ENCODE measurements at regions not wholly inside any gene's neighbourhood (a gene's known extent, or its start where the extent isn't known, plus 50 kb on each side); places are given as distances from the start of the nearest gene placed in this dataset.

DNA sequence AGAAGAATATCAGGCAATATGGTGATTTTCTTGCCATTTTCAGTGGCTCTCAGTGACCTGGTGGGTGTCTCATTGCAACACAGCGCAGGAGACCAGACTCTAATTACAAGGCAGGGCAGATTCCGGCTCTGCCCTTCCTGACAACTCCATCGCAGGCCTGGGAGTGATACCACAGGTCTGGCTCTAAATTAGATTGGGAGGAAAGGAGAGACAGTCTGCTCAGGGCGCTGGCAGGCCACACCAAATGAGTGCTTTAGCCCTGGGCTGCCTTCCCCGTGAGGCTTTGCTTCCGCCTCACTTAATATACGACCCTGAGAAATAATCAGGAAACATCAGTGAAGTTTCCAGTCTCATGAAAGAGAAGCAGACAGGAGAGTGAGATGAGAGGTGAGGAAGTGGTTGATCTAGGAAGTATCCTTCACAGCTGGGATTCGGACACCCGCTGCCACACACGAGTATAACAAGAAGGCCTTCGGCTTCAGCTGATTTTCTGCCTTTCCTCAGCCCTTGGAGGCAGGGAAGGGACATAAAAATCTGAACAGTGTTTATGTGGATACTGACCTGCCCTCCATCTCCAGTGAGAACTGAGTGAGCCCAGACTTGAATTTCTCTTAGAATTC is 73.7 kb upstream of the PROK2 start:
- peaks cover 21% of the 10 kb centered on the region for H3K9me3 Mint-ChIP-seq

More for the DNA sequence above, 73.7 kb upstream of the PROK2 start:
- H3K36me3 ChIP-seq (ENCODE audit: insufficient read depth): no peaks in the 10 kb centered on the region; the same call in 1 of the 2 replicates
- no peak overlapping the region for H3K4me3 Mint-ChIP-seq
- H3K79me2 ChIP-seq (replicated peaks; ENCODE audit: insufficient read depth): no peaks in the 10 kb centered on the region
- no peak for TF ChIP-seq NANOG (IDR thresholded peaks at IDR 0.05; ENCODE audit: borderline replicate concordance)
- no peak for TF ChIP-seq STAT1 (IDR thresholded peaks at IDR 0.05; ENCODE audit: unreplicated experiment)
- TF ChIP-seq, protein P1, sequence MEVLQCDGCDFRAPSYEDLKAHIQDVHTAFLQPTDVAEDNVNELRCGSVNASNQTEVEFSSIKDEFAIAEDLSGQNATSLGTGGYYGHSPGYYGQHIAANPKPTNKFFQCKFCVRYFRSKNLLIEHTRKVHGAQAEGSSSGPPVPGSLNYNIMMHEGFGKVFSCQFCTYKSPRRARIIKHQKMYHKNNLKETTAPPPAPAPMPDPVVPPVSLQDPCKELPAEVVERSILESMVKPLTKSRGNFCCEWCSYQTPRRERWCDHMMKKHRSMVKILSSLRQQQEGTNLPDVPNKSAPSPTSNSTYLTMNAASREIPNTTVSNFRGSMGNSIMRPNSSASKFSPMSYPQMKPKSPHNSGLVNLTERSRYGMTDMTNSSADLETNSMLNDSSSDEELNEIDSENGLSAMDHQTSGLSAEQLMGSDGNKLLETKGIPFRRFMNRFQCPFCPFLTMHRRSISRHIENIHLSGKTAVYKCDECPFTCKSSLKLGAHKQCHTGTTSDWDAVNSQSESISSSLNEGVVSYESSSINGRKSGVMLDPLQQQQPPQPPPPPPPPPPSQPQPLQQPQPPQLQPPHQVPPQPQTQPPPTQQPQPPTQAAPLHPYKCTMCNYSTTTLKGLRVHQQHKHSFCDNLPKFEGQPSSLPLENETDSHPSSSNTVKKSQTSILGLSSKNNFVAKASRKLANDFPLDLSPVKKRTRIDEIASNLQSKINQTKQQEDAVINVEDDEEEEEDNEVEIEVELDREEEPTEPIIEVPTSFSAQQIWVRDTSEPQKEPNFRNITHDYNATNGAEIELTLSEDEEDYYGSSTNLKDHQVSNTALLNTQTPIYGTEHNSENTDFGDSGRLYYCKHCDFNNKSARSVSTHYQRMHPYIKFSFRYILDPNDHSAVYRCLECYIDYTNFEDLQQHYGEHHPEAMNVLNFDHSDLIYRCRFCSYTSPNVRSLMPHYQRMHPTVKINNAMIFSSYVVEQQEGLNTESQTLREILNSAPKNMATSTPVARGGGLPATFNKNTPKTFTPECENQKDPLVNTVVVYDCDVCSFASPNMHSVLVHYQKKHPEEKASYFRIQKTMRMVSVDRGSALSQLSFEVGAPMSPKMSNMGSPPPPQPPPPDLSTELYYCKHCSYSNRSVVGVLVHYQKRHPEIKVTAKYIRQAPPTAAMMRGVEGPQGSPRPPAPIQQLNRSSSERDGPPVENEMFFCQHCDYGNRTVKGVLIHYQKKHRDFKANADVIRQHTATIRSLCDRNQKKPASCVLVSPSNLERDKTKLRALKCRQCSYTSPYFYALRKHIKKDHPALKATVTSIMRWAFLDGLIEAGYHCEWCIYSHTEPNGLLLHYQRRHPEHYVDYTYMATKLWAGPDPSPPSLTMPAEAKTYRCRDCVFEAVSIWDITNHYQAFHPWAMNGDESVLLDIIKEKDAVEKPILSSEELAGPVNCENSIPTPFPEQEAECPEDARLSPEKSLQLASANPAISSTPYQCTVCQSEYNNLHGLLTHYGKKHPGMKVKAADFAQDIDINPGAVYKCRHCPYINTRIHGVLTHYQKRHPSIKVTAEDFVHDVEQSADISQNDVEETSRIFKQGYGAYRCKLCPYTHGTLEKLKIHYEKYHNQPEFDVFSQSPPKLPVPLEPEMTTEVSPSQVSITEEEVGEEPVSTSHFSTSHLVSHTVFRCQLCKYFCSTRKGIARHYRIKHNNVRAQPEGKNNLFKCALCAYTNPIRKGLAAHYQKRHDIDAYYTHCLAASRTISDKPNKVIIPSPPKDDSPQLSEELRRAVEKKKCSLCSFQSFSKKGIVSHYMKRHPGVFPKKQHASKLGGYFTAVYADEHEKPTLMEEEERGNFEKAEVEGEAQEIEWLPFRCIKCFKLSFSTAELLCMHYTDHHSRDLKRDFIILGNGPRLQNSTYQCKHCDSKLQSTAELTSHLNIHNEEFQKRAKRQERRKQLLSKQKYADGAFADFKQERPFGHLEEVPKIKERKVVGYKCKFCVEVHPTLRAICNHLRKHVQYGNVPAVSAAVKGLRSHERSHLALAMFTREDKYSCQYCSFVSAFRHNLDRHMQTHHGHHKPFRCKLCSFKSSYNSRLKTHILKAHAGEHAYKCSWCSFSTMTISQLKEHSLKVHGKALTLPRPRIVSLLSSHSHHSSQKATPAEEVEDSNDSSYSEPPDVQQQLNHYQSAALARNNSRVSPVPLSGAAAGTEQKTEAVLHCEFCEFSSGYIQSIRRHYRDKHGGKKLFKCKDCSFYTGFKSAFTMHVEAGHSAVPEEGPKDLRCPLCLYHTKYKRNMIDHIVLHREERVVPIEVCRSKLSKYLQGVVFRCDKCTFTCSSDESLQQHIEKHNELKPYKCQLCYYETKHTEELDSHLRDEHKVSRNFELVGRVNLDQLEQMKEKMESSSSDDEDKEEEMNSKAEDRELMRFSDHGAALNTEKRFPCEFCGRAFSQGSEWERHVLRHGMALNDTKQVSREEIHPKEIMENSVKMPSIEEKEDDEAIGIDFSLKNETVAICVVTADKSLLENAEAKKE (CRISPR knock-in tag; IDR thresholded peaks at IDR 0.05): no peak
- no peak for TF ChIP-seq ZNF114 (CRISPR knock-in tag; IDR thresholded peaks at IDR 0.05)
- TF ChIP-seq EZH2phosphoT487 (IDR thresholded peaks at IDR 0.05; ENCODE audit: unreplicated experiment): no peak
- no peak for TF ChIP-seq ZNF331 (CRISPR knock-in tag; IDR thresholded peaks at IDR 0.05; ENCODE audit: low read depth)
- TF ChIP-seq, protein P2, sequence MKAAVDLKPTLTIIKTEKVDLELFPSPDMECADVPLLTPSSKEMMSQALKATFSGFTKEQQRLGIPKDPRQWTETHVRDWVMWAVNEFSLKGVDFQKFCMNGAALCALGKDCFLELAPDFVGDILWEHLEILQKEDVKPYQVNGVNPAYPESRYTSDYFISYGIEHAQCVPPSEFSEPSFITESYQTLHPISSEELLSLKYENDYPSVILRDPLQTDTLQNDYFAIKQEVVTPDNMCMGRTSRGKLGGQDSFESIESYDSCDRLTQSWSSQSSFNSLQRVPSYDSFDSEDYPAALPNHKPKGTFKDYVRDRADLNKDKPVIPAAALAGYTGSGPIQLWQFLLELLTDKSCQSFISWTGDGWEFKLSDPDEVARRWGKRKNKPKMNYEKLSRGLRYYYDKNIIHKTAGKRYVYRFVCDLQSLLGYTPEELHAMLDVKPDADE (IDR thresholded peaks at IDR 0.05): no peak
- no peak for TF ChIP-seq POLR2AphosphoS5 (IDR thresholded peaks at IDR 0.05; ENCODE audit: low read depth)
- TF ChIP-seq, protein P3, sequence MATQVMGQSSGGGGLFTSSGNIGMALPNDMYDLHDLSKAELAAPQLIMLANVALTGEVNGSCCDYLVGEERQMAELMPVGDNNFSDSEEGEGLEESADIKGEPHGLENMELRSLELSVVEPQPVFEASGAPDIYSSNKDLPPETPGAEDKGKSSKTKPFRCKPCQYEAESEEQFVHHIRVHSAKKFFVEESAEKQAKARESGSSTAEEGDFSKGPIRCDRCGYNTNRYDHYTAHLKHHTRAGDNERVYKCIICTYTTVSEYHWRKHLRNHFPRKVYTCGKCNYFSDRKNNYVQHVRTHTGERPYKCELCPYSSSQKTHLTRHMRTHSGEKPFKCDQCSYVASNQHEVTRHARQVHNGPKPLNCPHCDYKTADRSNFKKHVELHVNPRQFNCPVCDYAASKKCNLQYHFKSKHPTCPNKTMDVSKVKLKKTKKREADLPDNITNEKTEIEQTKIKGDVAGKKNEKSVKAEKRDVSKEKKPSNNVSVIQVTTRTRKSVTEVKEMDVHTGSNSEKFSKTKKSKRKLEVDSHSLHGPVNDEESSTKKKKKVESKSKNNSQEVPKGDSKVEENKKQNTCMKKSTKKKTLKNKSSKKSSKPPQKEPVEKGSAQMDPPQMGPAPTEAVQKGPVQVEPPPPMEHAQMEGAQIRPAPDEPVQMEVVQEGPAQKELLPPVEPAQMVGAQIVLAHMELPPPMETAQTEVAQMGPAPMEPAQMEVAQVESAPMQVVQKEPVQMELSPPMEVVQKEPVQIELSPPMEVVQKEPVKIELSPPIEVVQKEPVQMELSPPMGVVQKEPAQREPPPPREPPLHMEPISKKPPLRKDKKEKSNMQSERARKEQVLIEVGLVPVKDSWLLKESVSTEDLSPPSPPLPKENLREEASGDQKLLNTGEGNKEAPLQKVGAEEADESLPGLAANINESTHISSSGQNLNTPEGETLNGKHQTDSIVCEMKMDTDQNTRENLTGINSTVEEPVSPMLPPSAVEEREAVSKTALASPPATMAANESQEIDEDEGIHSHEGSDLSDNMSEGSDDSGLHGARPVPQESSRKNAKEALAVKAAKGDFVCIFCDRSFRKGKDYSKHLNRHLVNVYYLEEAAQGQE (IDR thresholded peaks at IDR 0.05; ENCODE audit: unreplicated experiment): no peak
- TF ChIP-seq, protein P4, sequence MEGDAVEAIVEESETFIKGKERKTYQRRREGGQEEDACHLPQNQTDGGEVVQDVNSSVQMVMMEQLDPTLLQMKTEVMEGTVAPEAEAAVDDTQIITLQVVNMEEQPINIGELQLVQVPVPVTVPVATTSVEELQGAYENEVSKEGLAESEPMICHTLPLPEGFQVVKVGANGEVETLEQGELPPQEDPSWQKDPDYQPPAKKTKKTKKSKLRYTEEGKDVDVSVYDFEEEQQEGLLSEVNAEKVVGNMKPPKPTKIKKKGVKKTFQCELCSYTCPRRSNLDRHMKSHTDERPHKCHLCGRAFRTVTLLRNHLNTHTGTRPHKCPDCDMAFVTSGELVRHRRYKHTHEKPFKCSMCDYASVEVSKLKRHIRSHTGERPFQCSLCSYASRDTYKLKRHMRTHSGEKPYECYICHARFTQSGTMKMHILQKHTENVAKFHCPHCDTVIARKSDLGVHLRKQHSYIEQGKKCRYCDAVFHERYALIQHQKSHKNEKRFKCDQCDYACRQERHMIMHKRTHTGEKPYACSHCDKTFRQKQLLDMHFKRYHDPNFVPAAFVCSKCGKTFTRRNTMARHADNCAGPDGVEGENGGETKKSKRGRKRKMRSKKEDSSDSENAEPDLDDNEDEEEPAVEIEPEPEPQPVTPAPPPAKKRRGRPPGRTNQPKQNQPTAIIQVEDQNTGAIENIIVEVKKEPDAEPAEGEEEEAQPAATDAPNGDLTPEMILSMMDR (conservative IDR thresholded peaks at IDR 0.05; ENCODE audit: low read depth in 2 of 2): no peak
- no peak for TF ChIP-seq CREB1 (CRISPR knock-in tag; IDR thresholded peaks at IDR 0.05; ENCODE audit: low read depth)
- no peak for TF ChIP-seq JUNB (IDR thresholded peaks at IDR 0.05; ENCODE audit: unreplicated experiment)
- peaks cover 15% of the 10 kb centered on the region for H3K4me1 ChIP-seq (ENCODE audit: insufficient read depth)
- H2AFZ ChIP-seq: no peak overlapping the region; the same call in 1 of the 2 replicates
- no peak overlapping the region for H3K4me3 ChIP-seq
- no peaks in the 10 kb centered on the region for H3K27me3 ChIP-seq (ENCODE audit: insufficient read depth)
- H3K4me1 Mint-ChIP-seq: peaks cover 16% of the 10 kb centered on the region
- no peak overlapping the region for H3K27ac ChIP-seq (ENCODE audit: low read depth)
- no peak overlapping the region for H3K4me2 ChIP-seq
- 0 out of 2 replicates have a peak, but pooled peaks cover 4% of the 10 kb centered on the region for H3K9me2 ChIP-seq (ENCODE audit: insufficient read depth)
- H3F3A ChIP-seq (replicated peaks; ENCODE audit: low read depth): no peaks in the 10 kb centered on the region
- H3K27ac Mint-ChIP-seq: no peak overlapping the region
- no peaks in the 10 kb centered on the region for H4K20me1 ChIP-seq (replicated peaks; ENCODE audit: insufficient read depth)
- DNase-seq (ENCODE audit: low spot score) (peak; percentile 34), ATAC-seq (peak; percentile 87)
- H3K36me3 Mint-ChIP-seq (ENCODE audit: low read depth): peaks cover 15% of the 10 kb centered on the region
- peaks cover 3% of the 10 kb centered on the region for H3K27me3 Mint-ChIP-seq (ENCODE audit: insufficient read depth, low read depth, poor library complexity)
